Endothelial cell (in vitro differentiated cells): ENCODE measurements at regions not wholly inside any gene's neighbourhood (a gene's known extent, or its start where the extent isn't known, plus 50 kb on each side); places are given as distances from the start of the nearest gene placed in this dataset.

Experiments
- DNase-seq: peaks from one replicate; pipeline ENCODE4 v3.0.0; 2021; ENCODE audit warnings: low spot score
- H3K27ac Mint-ChIP-seq: one replicate; pipeline ENCODE4 v1.8.0; 2021; ENCODE audit warnings: mixed read lengths, inconsistent platforms; ENCODE audit not compliant: unreplicated experiment
- H3K27me3 Mint-ChIP-seq: one replicate; pipeline ENCODE4 v1.8.0; 2021; ENCODE audit warnings: mild to moderate bottlenecking, moderate library complexity, mixed read lengths, inconsistent platforms; ENCODE audit not compliant: unreplicated experiment
- H3K36me3 Mint-ChIP-seq: one replicate; pipeline ENCODE4 v1.8.0; 2021; ENCODE audit warnings: mild to moderate bottlenecking, low read depth, mixed read lengths, inconsistent platforms; ENCODE audit not compliant: unreplicated experiment
- H3K4me1 Mint-ChIP-seq: one replicate; pipeline ENCODE4 v1.8.0; 2021; ENCODE audit warnings: mild to moderate bottlenecking, mixed read lengths, inconsistent platforms; ENCODE audit not compliant: unreplicated experiment
- H3K4me3 Mint-ChIP-seq: one replicate; pipeline ENCODE4 v1.8.0; 2021; ENCODE audit warnings: mild to moderate bottlenecking, mixed read lengths, inconsistent platforms; ENCODE audit not compliant: unreplicated experiment
- H3K9me3 Mint-ChIP-seq: one replicate; pipeline ENCODE4 v1.8.0; 2021; ENCODE audit warnings: mixed read lengths, inconsistent platforms; ENCODE audit not compliant: unreplicated experiment
- CTCF ChIP-seq: fragments of 200-600 bp; sonication (generic); IDR thresholded peaks from one replicate; pipeline ENCODE4 v1.5.0; 2021; ENCODE audit warnings: antibody characterized with exemption; ENCODE audit not compliant: unreplicated experiment

GRCh38 chr13:111020021-111020420, 95.1 kb upstream of the ARHGEF7 start:
- Mint-ChIP-seq H3K9me3 (peaks cover 8% of the 10 kb centered on the region), H3K27me3 (no peaks in the 10 kb centered on the region)

GRCh38 chr13:111017755-111018459, 97.2 kb upstream of the ARHGEF7 start:
- Mint-ChIP-seq H3K27ac (no peak overlapping the region), H3K36me3 (no peaks in the 10 kb centered on the region), H3K4me1 (no peaks in the 10 kb centered on the region), H3K27me3 (no peaks in the 10 kb centered on the region), H3K9me3 (peaks cover 8% of the 10 kb centered on the region), H3K4me3 (no peak overlapping the region)
- DNase-seq: no peak
- no peak for TF ChIP-seq CTCF

More at GRCh38 chr13:111020021-111020420, 95.1 kb upstream of the ARHGEF7 start:
- no peak for TF ChIP-seq CTCF
- DNase-seq: no peak
- no peak overlapping the region for H3K27ac Mint-ChIP-seq
- no peaks in the 10 kb centered on the region for H3K36me3 Mint-ChIP-seq
- no peaks in the 10 kb centered on the region for H3K4me1 Mint-ChIP-seq
- H3K4me3 Mint-ChIP-seq: no peak overlapping the region

GRCh38 chr13:111013196-111013595, 98.3 kb upstream of the ANKRD10 start:
- Mint-ChIP-seq H3K27me3 (no peaks in the 10 kb centered on the region), H3K9me3 (no peaks in the 10 kb centered on the region), H3K27ac (no peak overlapping the region), H3K4me3 (no peak overlapping the region), H3K36me3 (no peaks in the 10 kb centered on the region), H3K4me1 (no peaks in the 10 kb centered on the region)
- DNase-seq: no peak
- TF ChIP-seq CTCF: no peak

- H3K36me3 Mint-ChIP-seq: no peaks in the 10 kb centered on the region
- TF ChIP-seq CTCF: no peak
- H3K27me3 Mint-ChIP-seq: no peaks in the 10 kb centered on the region
- no peak for DNase-seq
- no peaks in the 10 kb centered on the region for H3K9me3 Mint-ChIP-seq
- no peak overlapping the region for H3K4me3 Mint-ChIP-seq
- no peak overlapping the region for H3K27ac Mint-ChIP-seq
- peaks cover 4% of the 10 kb centered on the region for H3K4me1 Mint-ChIP-seq
These were observed 97.0 kb upstream of the ANKRD10 start for GRCh38 chr13:111011899-111012298.

GRCh38 chr13:111008351-111008750, 93.5 kb upstream of the ANKRD10 start:
- no peak for DNase-seq
- Mint-ChIP-seq H3K36me3 (no peaks in the 10 kb centered on the region), H3K4me1 (peaks cover 5% of the 10 kb centered on the region), H3K27me3 (peaks cover 4% of the 10 kb centered on the region), H3K4me3 (no peak overlapping the region), H3K27ac (no peak overlapping the region), H3K9me3 (no peaks in the 10 kb centered on the region)
- TF ChIP-seq CTCF: no peak
